ENCODE measurements at regions not wholly inside any gene's neighbourhood (a gene's known extent, or its start where the extent isn't known, plus 50 kb on each side); places are given as distances from the start of the nearest gene placed in this dataset.

- no peak for TF ChIP-seq POLR2AphosphoS5 (IDR thresholded peaks at IDR 0.05; ENCODE audit: low read depth, low read length)
- TF ChIP-seq FOXP2 (optimal IDR thresholded peaks at IDR 0.05; ENCODE audit: borderline replicate concordance, extremely low read depth, extremely low read length, insufficient read depth): no peak
Observed at GRCh38 chr5:159566832-159567231, 236.5 kb upstream of the IL12B start.
